Endothelial cell (in vitro differentiated cells): ENCODE measurements at regions not wholly inside any gene's neighbourhood (a gene's known extent, or its start where the extent isn't known, plus 50 kb on each side); places are given as distances from the start of the nearest gene placed in this dataset.
"Not testable (repeated sequence)": the region's sequence is repeated elsewhere in the genome, so short reads cannot be mapped to it uniquely, and the experiment has no call there.

Source experiments
- DNase-seq: peaks from one replicate; pipeline ENCODE4 v3.0.0; 2021; ENCODE audit warnings: low spot score
- H3K27ac Mint-ChIP-seq: one replicate; pipeline ENCODE4 v1.8.0; 2021; ENCODE audit warnings: mixed read lengths, inconsistent platforms; ENCODE audit not compliant: unreplicated experiment
- H3K27me3 Mint-ChIP-seq: one replicate; pipeline ENCODE4 v1.8.0; 2021; ENCODE audit warnings: mild to moderate bottlenecking, moderate library complexity, mixed read lengths, inconsistent platforms; ENCODE audit not compliant: unreplicated experiment
- H3K36me3 Mint-ChIP-seq: one replicate; pipeline ENCODE4 v1.8.0; 2021; ENCODE audit warnings: mild to moderate bottlenecking, low read depth, mixed read lengths, inconsistent platforms; ENCODE audit not compliant: unreplicated experiment
- H3K4me1 Mint-ChIP-seq: one replicate; pipeline ENCODE4 v1.8.0; 2021; ENCODE audit warnings: mild to moderate bottlenecking, mixed read lengths, inconsistent platforms; ENCODE audit not compliant: unreplicated experiment
- H3K4me3 Mint-ChIP-seq: one replicate; pipeline ENCODE4 v1.8.0; 2021; ENCODE audit warnings: mild to moderate bottlenecking, mixed read lengths, inconsistent platforms; ENCODE audit not compliant: unreplicated experiment
- H3K9me3 Mint-ChIP-seq: one replicate; pipeline ENCODE4 v1.8.0; 2021; ENCODE audit warnings: mixed read lengths, inconsistent platforms; ENCODE audit not compliant: unreplicated experiment
- CTCF ChIP-seq: fragments of 200-600 bp; sonication (generic); IDR thresholded peaks from one replicate; pipeline ENCODE4 v1.5.0; 2021; ENCODE audit warnings: antibody characterized with exemption; ENCODE audit not compliant: unreplicated experiment

- no peak for TF ChIP-seq CTCF
- no peak overlapping the region for H3K4me3 Mint-ChIP-seq
- H3K27ac Mint-ChIP-seq = no peak overlapping the region
- H3K4me1 Mint-ChIP-seq = peaks cover 4% of the 10 kb centered on the region
- peaks cover 2% of the 10 kb centered on the region for H3K27me3 Mint-ChIP-seq
- no peaks in the 10 kb centered on the region for H3K9me3 Mint-ChIP-seq
- no peak for DNase-seq
- H3K36me3 Mint-ChIP-seq = no peaks in the 10 kb centered on the region
These were observed 142.6 kb upstream of the PROK2 start for GRCh38 chr3:71927505-71928066.

GRCh38 chr3:71926616-71927015 lies 141.7 kb upstream of the PROK2 start:
- DNase-seq = no peak
- H3K9me3 Mint-ChIP-seq = no peaks in the 10 kb centered on the region
- H3K36me3 Mint-ChIP-seq = no peaks in the 10 kb centered on the region
- no peak overlapping the region for H3K4me3 Mint-ChIP-seq
- peaks cover 4% of the 10 kb centered on the region for H3K4me1 Mint-ChIP-seq
- no peak overlapping the region for H3K27ac Mint-ChIP-seq
- no peak for TF ChIP-seq CTCF
- peaks cover 4% of the 10 kb centered on the region for H3K27me3 Mint-ChIP-seq

GRCh38 chr3:71926262-71926600 lies 141.3 kb upstream of the PROK2 start:
- Mint-ChIP-seq H3K27me3 (peaks cover 6% of the 10 kb centered on the region), H3K4me3 (no peak overlapping the region), H3K36me3 (no peaks in the 10 kb centered on the region), H3K9me3 (no peaks in the 10 kb centered on the region), H3K27ac (peak overlapping the region; percentile 7), H3K4me1 (peaks cover 4% of the 10 kb centered on the region)
- DNase-seq = peak; percentile 28
- TF ChIP-seq CTCF = peak; percentile 36

- not testable (repeated sequence) for H3K27me3 Mint-ChIP-seq, H3K4me1 Mint-ChIP-seq, H3K9me3 Mint-ChIP-seq, DNase-seq, H3K36me3 Mint-ChIP-seq, H3K4me3 Mint-ChIP-seq
- peak overlapping the region; percentile 7 for H3K27ac Mint-ChIP-seq
These were observed 140.7 kb upstream of the PROK2 start for GRCh38 chr3:71925511-71926261.

GRCh38 chr3:71924721-71925120 lies 139.8 kb upstream of the PROK2 start:
- H3K27me3 Mint-ChIP-seq = peaks cover 6% of the 10 kb centered on the region

More at GRCh38 chr3:71924721-71925120, 139.8 kb upstream of the PROK2 start:
- Mint-ChIP-seq H3K4me3 (no peak overlapping the region), H3K4me1 (peaks cover 8% of the 10 kb centered on the region), H3K27ac (no peak overlapping the region), H3K36me3 (no peaks in the 10 kb centered on the region), H3K9me3 (no peaks in the 10 kb centered on the region)
- TF ChIP-seq CTCF = no peak
- DNase-seq = no peak
